IPS-20b (cell line): ENCODE measurements at regions not wholly inside any gene's neighbourhood (a gene's known extent, or its start where the extent isn't known, plus 50 kb on each side); places are given as distances from the start of the nearest gene placed in this dataset.

ENCODE experiments used
- H3K27ac ChIP-seq: one replicate; pipeline ENCODE4 v1.5.1; 2013; ENCODE audit warnings: low read length
- H3K27me3 ChIP-seq: 2 replicates; pipeline ENCODE4 v1.6.1; 2013; ENCODE audit warnings: mild to moderate bottlenecking, low read length, inconsistent platforms; ENCODE audit not compliant: insufficient read depth
- H3K36me3 ChIP-seq: 2 replicates; pipeline ENCODE4 v1.6.1; 2013; ENCODE audit warnings: low read depth, mild to moderate bottlenecking, inconsistent platforms, low read length, moderate library complexity; ENCODE audit not compliant: insufficient read depth
- H3K4me1 ChIP-seq: 2 replicates; pipeline ENCODE4 v1.6.1; 2013; ENCODE audit warnings: mild to moderate bottlenecking, control low read depth, inconsistent platforms, low read length, moderate library complexity; ENCODE audit not compliant: insufficient read depth
- H3K4me3 ChIP-seq: 2 replicates; pipeline ENCODE4 v1.5.1; 2013; ENCODE audit warnings: mild to moderate bottlenecking, low read length, inconsistent platforms
- H3K9ac ChIP-seq: 2 replicates; pipeline ENCODE4 v1.6.1; 2013; ENCODE audit warnings: low read depth, mild to moderate bottlenecking, inconsistent platforms, low read length, moderate library complexity
- H3K9me3 ChIP-seq: 2 replicates; pipeline ENCODE4 v1.6.1; 2013; ENCODE audit warnings: mild to moderate bottlenecking, low read depth, low read length, inconsistent platforms; ENCODE audit not compliant: insufficient read depth

- no peaks in the 10 kb centered on the region for H3K36me3 ChIP-seq
- H3K9me3 ChIP-seq, result peaks cover 4% of the 10 kb centered on the region; the same call in 1 of the 2 replicates
- no peaks in the 10 kb centered on the region for H3K27me3 ChIP-seq
- no peak overlapping the region for H3K9ac ChIP-seq
- no peak overlapping the region for H3K4me3 ChIP-seq
- no peaks in the 10 kb centered on the region for H3K4me1 ChIP-seq
- no peak overlapping the region for H3K27ac ChIP-seq
Measured at GRCh38 chr10:31739711-31740110, 188.9 kb downstream of the ARHGAP12 start.

GRCh38 chr10:31739146-31739545 is 189.5 kb downstream of the ARHGAP12 start:
- H3K27ac ChIP-seq, result no peak overlapping the region
- peaks cover 4% of the 10 kb centered on the region; the same call in 1 of the 2 replicates for H3K9me3 ChIP-seq
- no peaks in the 10 kb centered on the region for H3K27me3 ChIP-seq
- no peak overlapping the region for H3K9ac ChIP-seq
- no peaks in the 10 kb centered on the region for H3K36me3 ChIP-seq
- no peak overlapping the region for H3K4me3 ChIP-seq
- no peaks in the 10 kb centered on the region for H3K4me1 ChIP-seq

- Histone ChIP-seq H3K4me3 (no peak overlapping the region), H3K4me1 (peaks cover 7% of the 10 kb centered on the region; the same call in 1 of the 2 replicates), H3K27ac (no peak overlapping the region), H3K27me3 (no peaks in the 10 kb centered on the region), H3K9me3 (peaks cover 29% of the 10 kb centered on the region), H3K9ac (no peak overlapping the region), H3K36me3 (peaks cover 4% of the 10 kb centered on the region; the same call in 1 of the 2 replicates)
Measured at GRCh38 chr10:31731711-31732110, 196.9 kb downstream of the ARHGAP12 start.

- peaks cover 26% of the 10 kb centered on the region for H3K9me3 ChIP-seq
- H3K27ac ChIP-seq, result no peak overlapping the region
- no peak overlapping the region for H3K9ac ChIP-seq
- no peak overlapping the region for H3K4me3 ChIP-seq
- H3K27me3 ChIP-seq, result no peaks in the 10 kb centered on the region
- peaks cover 4% of the 10 kb centered on the region; the same call in 1 of the 2 replicates for H3K36me3 ChIP-seq
- H3K4me1 ChIP-seq, result peaks cover 7% of the 10 kb centered on the region; the same call in 1 of the 2 replicates
Measured at GRCh38 chr10:31730776-31731175, 197.9 kb downstream of the ARHGAP12 start.

GRCh38 chr10:31728698-31729224 is 199.9 kb downstream of the ARHGAP12 start:
- H3K4me3 ChIP-seq, result 0 out of 2 replicates have a peak overlapping the region, but pooled peaks have one; percentile 11
- peaks cover 26% of the 10 kb centered on the region for H3K9me3 ChIP-seq
- H3K4me1 ChIP-seq, result peaks cover 7% of the 10 kb centered on the region; the same call in 1 of the 2 replicates
- no peak overlapping the region for H3K27ac ChIP-seq
- H3K27me3 ChIP-seq, result no peaks in the 10 kb centered on the region
- no peak overlapping the region; the same call in 1 of the 2 replicates for H3K9ac ChIP-seq
- H3K36me3 ChIP-seq, result peaks cover 4% of the 10 kb centered on the region; the same call in 1 of the 2 replicates

GRCh38 chr10:31725436-31725835 is 203.2 kb downstream of the ARHGAP12 start:
- H3K27me3 ChIP-seq, result no peaks in the 10 kb centered on the region
- peaks cover 4% of the 10 kb centered on the region; the same call in 1 of the 2 replicates for H3K36me3 ChIP-seq
- H3K9me3 ChIP-seq, result peaks cover 20% of the 10 kb centered on the region
- peaks cover 7% of the 10 kb centered on the region; the same call in 1 of the 2 replicates for H3K4me1 ChIP-seq
- no peak overlapping the region for H3K4me3 ChIP-seq
- no peak overlapping the region for H3K9ac ChIP-seq
- H3K27ac ChIP-seq, result no peak overlapping the region

- Histone ChIP-seq H3K9me3 (peaks cover 30% of the 10 kb centered on the region), H3K27ac (no peak overlapping the region), H3K9ac (no peak overlapping the region), H3K36me3 (peaks cover 4% of the 10 kb centered on the region; the same call in 1 of the 2 replicates), H3K4me1 (peaks cover 7% of the 10 kb centered on the region; the same call in 1 of the 2 replicates), H3K27me3 (no peaks in the 10 kb centered on the region), H3K4me3 (no peak overlapping the region)
Measured at GRCh38 chr10:31724296-31724695, 204.3 kb downstream of the ARHGAP12 start.

GRCh38 chr10:31723106-31723750 is 205.4 kb downstream of the ARHGAP12 start:
- Histone ChIP-seq H3K27ac (no peak overlapping the region), H3K27me3 (no peaks in the 10 kb centered on the region), H3K9ac (no peak overlapping the region), H3K9me3 (peaks cover 35% of the 10 kb centered on the region), H3K4me1 (no peaks in the 10 kb centered on the region), H3K4me3 (no peak overlapping the region), H3K36me3 (peaks cover 4% of the 10 kb centered on the region; the same call in 1 of the 2 replicates)

- Histone ChIP-seq H3K9me3 (peaks cover 19% of the 10 kb centered on the region), H3K4me1 (no peaks in the 10 kb centered on the region), H3K4me3 (no peak overlapping the region), H3K36me3 (no peaks in the 10 kb centered on the region), H3K27ac (no peak overlapping the region), H3K9ac (no peak overlapping the region), H3K27me3 (no peaks in the 10 kb centered on the region)
Measured at GRCh38 chr10:31721096-31721495, 207.5 kb downstream of the ARHGAP12 start.

GRCh38 chr10:31720546-31720945 is 208.1 kb downstream of the ARHGAP12 start:
- Histone ChIP-seq H3K36me3 (no peaks in the 10 kb centered on the region), H3K27ac (no peak overlapping the region)

GRCh38 chr10:31709476-31709875 is 219.2 kb downstream of the ARHGAP12 start:
- H3K27ac ChIP-seq, result no peak overlapping the region

More at GRCh38 chr10:31720546-31720945, 208.1 kb downstream of the ARHGAP12 start:
- H3K4me3 ChIP-seq, result no peak overlapping the region
- no peak overlapping the region for H3K9ac ChIP-seq
- H3K9me3 ChIP-seq, result peaks cover 19% of the 10 kb centered on the region
- no peaks in the 10 kb centered on the region for H3K4me1 ChIP-seq
- H3K27me3 ChIP-seq, result no peaks in the 10 kb centered on the region

GRCh38 chr10:31709028-31709427 is 219.6 kb downstream of the ARHGAP12 start:
- Histone ChIP-seq H3K4me1 (peaks cover 15% of the 10 kb centered on the region; the same call in 1 of the 2 replicates), H3K4me3 (no peak overlapping the region), H3K9me3 (peaks cover 26% of the 10 kb centered on the region), H3K27me3 (no peaks in the 10 kb centered on the region), H3K36me3 (no peaks in the 10 kb centered on the region), H3K27ac (no peak overlapping the region), H3K9ac (no peak overlapping the region)

More at GRCh38 chr10:31709476-31709875, 219.2 kb downstream of the ARHGAP12 start:
- peaks cover 23% of the 10 kb centered on the region for H3K9me3 ChIP-seq
- H3K36me3 ChIP-seq, result no peaks in the 10 kb centered on the region
- no peak overlapping the region for H3K4me3 ChIP-seq
- no peak overlapping the region for H3K9ac ChIP-seq
- peaks cover 15% of the 10 kb centered on the region; the same call in 1 of the 2 replicates for H3K4me1 ChIP-seq
- H3K27me3 ChIP-seq, result no peaks in the 10 kb centered on the region
